KMS-11 (cell line): ENCODE measurements at regions not wholly inside any gene's neighbourhood (a gene's known extent, or its start where the extent isn't known, plus 50 kb on each side); places are given as distances from the start of the nearest gene placed in this dataset.

ENCODE experiments used
- H2AFZ ChIP-seq: fragments of 200-600 bp; sonication (generic); 2 replicates; pipeline ENCODE4 v1.6.1; 2016; ENCODE audit warnings: antibody characterized with exemption, mixed run types, low read depth
- H3K27ac ChIP-seq: fragments of 200-600 bp; sonication (generic); 2 replicates; pipeline ENCODE4 v1.6.1; 2016; ENCODE audit warnings: mild to moderate bottlenecking, mixed run types
- H3K27me3 ChIP-seq: fragments of 200-600 bp; sonication (generic); 2 replicates; pipeline ENCODE4 v1.6.1; 2017; ENCODE audit warnings: mild to moderate bottlenecking, low read depth, mixed run types, moderate library complexity; ENCODE audit not compliant: insufficient read depth
- H3K36me3 ChIP-seq: fragments of 200-600 bp; sonication (generic); 2 replicates; pipeline ENCODE4 v1.6.1; 2017; ENCODE audit warnings: mild to moderate bottlenecking, mixed run types; ENCODE audit not compliant: insufficient read depth
- H3K4me1 ChIP-seq: fragments of 200-600 bp; sonication (generic); 2 replicates; pipeline ENCODE4 v1.6.1; 2016; ENCODE audit warnings: mild to moderate bottlenecking, low read depth, mixed run types; ENCODE audit not compliant: poor library complexity, severe bottlenecking
- H3K4me2 ChIP-seq: fragments of 200-600 bp; sonication (generic); 2 replicates; pipeline ENCODE4 v1.7.0; 2016; ENCODE audit warnings: mild to moderate bottlenecking, mixed run types
- H3K4me3 ChIP-seq: fragments of 200-600 bp; sonication (generic); IDR thresholded peaks from 2 replicates; pipeline ENCODE4 v1.6.1; 2017; ENCODE audit warnings: low read depth, low read length, mixed read lengths; ENCODE audit not compliant: insufficient read depth
- H3K79me2 ChIP-seq: fragments of 200-600 bp; sonication (generic); 2 replicates; pipeline ENCODE4 v1.6.1; 2016; ENCODE audit warnings: low read depth, mixed run types; ENCODE audit not compliant: insufficient read depth
- H3K9ac ChIP-seq: fragments of 200-600 bp; sonication (generic); 2 replicates; pipeline ENCODE4 v1.6.1; 2016; ENCODE audit warnings: mild to moderate bottlenecking, mixed run types
- H4K20me1 ChIP-seq: fragments of 200-600 bp; sonication (generic); 2 replicates; pipeline ENCODE4 v1.6.1; 2016; ENCODE audit warnings: mild to moderate bottlenecking, mixed run types; ENCODE audit not compliant: insufficient read depth
- TF ChIP-seq, protein P1 (sequence below): fragments of 200-600 bp; sonication (generic); conservative IDR thresholded peaks from 2 replicates; pipeline ENCODE4 v1.6.1; 2017; ENCODE audit warnings: low read depth, mild to moderate bottlenecking, antibody characterized with exemption, low read length, moderate library complexity, mixed read lengths

DNA sequence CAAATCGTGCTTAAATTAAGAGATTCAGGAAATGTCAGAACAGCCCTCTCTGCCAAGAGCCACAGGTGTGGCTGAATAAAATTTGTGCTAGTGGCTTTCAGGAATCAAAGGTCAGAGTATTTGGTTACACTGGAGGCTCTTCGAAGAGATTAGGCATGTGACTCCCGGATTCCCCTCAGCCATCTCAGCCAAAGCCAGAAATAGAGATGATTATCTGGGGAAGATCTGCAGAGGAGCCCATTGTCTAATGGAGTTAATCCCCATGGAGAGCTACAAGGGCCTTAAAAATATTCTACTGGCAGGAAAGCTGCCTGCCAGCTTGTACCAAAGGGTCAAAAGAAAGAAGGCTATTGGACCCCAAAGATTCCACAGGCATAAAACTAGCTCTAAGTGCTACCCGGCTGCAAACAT, 1259.5 kb downstream of the TBC1D22A start:
- no peaks in the 10 kb centered on the region for H3K4me1 ChIP-seq
- no peaks in the 10 kb centered on the region for H3K27me3 ChIP-seq
- H3K4me3 ChIP-seq: no peak overlapping the region
- H4K20me1 ChIP-seq: no peaks in the 10 kb centered on the region
- no peak overlapping the region for H3K4me2 ChIP-seq
- TF ChIP-seq, protein P1, sequence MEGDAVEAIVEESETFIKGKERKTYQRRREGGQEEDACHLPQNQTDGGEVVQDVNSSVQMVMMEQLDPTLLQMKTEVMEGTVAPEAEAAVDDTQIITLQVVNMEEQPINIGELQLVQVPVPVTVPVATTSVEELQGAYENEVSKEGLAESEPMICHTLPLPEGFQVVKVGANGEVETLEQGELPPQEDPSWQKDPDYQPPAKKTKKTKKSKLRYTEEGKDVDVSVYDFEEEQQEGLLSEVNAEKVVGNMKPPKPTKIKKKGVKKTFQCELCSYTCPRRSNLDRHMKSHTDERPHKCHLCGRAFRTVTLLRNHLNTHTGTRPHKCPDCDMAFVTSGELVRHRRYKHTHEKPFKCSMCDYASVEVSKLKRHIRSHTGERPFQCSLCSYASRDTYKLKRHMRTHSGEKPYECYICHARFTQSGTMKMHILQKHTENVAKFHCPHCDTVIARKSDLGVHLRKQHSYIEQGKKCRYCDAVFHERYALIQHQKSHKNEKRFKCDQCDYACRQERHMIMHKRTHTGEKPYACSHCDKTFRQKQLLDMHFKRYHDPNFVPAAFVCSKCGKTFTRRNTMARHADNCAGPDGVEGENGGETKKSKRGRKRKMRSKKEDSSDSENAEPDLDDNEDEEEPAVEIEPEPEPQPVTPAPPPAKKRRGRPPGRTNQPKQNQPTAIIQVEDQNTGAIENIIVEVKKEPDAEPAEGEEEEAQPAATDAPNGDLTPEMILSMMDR: no peak
- no peak overlapping the region for H2AFZ ChIP-seq
- no peaks in the 10 kb centered on the region for H3K36me3 ChIP-seq
- H3K9ac ChIP-seq: no peak overlapping the region
- H3K79me2 ChIP-seq: no peaks in the 10 kb centered on the region
- H3K27ac ChIP-seq: no peak overlapping the region

DNA sequence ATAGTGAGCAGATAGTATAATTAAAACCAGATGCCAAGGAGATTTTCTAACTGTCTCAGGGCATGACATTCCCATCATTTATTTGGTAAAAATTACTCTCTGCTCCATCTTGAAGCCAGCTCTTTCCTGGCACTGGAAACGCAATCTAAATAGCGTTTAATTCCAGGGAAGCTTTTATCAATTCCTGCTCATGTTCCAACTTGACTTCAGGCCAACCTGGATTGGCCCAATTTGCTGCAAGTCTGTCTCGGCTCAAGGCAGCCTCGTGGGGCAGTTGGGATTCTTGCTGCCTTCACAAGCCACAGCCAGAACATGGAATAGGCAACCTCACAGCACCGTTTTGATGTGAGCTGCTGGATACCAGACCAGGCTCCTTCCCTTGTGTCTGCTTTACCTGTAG, 1255.9 kb downstream of the TBC1D22A start:
- H3K9ac ChIP-seq: no peak overlapping the region
- H2AFZ ChIP-seq: no peak overlapping the region
- H3K27ac ChIP-seq: no peak overlapping the region
- no peaks in the 10 kb centered on the region for H3K27me3 ChIP-seq
- H3K4me2 ChIP-seq: no peak overlapping the region
- no peaks in the 10 kb centered on the region for H3K4me1 ChIP-seq
- TF ChIP-seq, protein P1: no peak
- no peaks in the 10 kb centered on the region for H3K36me3 ChIP-seq
- no peaks in the 10 kb centered on the region for H3K79me2 ChIP-seq
- H3K4me3 ChIP-seq: no peak overlapping the region
- no peaks in the 10 kb centered on the region for H4K20me1 ChIP-seq

DNA sequence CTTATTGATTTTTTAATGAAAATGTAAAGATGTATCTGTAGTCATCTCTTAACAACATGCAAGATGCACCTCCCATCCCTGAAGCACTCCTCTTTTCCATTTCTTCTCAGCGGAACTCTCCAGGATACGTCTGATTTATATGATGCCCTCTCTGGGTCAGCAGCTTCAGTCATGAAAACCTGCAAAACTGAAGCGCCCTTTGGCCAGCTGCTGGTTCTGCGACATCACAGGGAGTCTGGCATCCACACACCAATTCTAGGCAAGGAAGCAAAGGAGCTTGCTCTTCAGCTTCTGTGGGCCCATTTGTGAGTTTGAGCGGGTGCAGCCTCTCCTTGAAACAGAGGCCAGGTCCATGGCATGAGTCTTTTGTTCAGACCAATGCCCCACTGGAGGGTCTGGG, 1253.3 kb downstream of the TBC1D22A start:
- Histone ChIP-seq H3K27ac (no peak overlapping the region), H3K9ac (no peak overlapping the region), H3K36me3 (no peaks in the 10 kb centered on the region), H2AFZ (no peak overlapping the region), H3K4me2 (no peak overlapping the region), H3K79me2 (no peaks in the 10 kb centered on the region), H4K20me1 (no peaks in the 10 kb centered on the region), H3K4me1 (no peaks in the 10 kb centered on the region), H3K4me3 (no peak overlapping the region), H3K27me3 (no peaks in the 10 kb centered on the region)
- TF ChIP-seq, protein P1: no peak

DNA sequence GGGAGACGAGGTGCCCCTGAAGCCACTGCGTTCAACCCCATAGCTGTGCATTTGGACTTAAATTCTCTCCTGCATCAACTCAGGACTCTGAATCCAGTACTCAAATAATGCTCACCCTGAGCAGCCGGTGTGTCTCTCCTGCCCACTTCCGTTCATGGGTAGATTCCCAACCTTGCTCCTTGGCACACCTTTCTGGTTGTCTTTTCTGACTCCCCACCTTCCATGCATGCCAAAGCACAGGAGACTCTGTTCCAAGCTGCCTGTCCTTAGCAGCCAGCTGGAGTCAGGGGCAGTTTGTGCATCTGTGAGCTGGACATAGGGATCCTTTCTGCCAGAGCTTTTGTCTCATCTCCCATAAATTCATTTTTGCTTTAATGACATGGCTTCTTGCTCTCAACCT, 1242.5 kb downstream of the TBC1D22A start:
- Histone ChIP-seq H3K9ac (no peak overlapping the region), H2AFZ (no peak overlapping the region)

More for the DNA sequence above, 1242.5 kb downstream of the TBC1D22A start:
- Histone ChIP-seq H3K27ac (no peak overlapping the region), H3K36me3 (no peaks in the 10 kb centered on the region), H3K27me3 (no peaks in the 10 kb centered on the region), H4K20me1 (no peaks in the 10 kb centered on the region), H3K4me3 (no peak overlapping the region), H3K4me2 (no peak overlapping the region), H3K4me1 (no peaks in the 10 kb centered on the region), H3K79me2 (no peaks in the 10 kb centered on the region)
- TF ChIP-seq, protein P1: no peak
